NCI-H1417 treated with DMSO at 0.1 percent for 48 hours (cell line): ENCODE measurements at regions not wholly inside any gene's neighbourhood (a gene's known extent, or its start where the extent isn't known, plus 50 kb on each side); places are given as distances from the start of the nearest gene placed in this dataset.

Experiments
- DNase-seq: peaks from one replicate; lab custom pipeline; 2025; lab: John Stamatoyannopoulos, UW

- no peak for DNase-seq
Observed at GRCh38 chr9:106708475-106709146, 154.4 kb upstream of the ZNF462 start.

- DNase-seq = no peak
Observed at GRCh38 chr9:106712279-106712678, 150.7 kb upstream of the ZNF462 start.

GRCh38 chr9:106713206-106713605 is 149.8 kb upstream of the ZNF462 start:
- no peak for DNase-seq

GRCh38 chr9:106716820-106717219 is 146.1 kb upstream of the ZNF462 start:
- DNase-seq = no peak

- no peak for DNase-seq
Observed at GRCh38 chr9:106717686-106718085, 145.3 kb upstream of the ZNF462 start.

GRCh38 chr9:106718936-106719335 is 144.0 kb upstream of the ZNF462 start:
- no peak for DNase-seq

GRCh38 chr9:106722051-106722753 is 140.8 kb upstream of the ZNF462 start:
- no peak for DNase-seq

- no peak for DNase-seq
Observed at GRCh38 chr9:106723926-106724325, 139.0 kb upstream of the ZNF462 start.

- DNase-seq = no peak
Observed at GRCh38 chr9:106724566-106724965, 138.4 kb upstream of the ZNF462 start.

- DNase-seq = no peak
Observed at GRCh38 chr9:106726070-106726815, 136.7 kb upstream of the ZNF462 start.

- no peak for DNase-seq
Observed at GRCh38 chr9:106727969-106728368, 135.0 kb upstream of the ZNF462 start.

- DNase-seq = no peak
Observed at GRCh38 chr9:106728860-106729259, 134.1 kb upstream of the ZNF462 start.

GRCh38 chr9:106731910-106732309 is 131.1 kb upstream of the ZNF462 start:
- peak; percentile 99 for DNase-seq

- DNase-seq = no peak
Observed at GRCh38 chr9:106733828-106734380, 129.1 kb upstream of the ZNF462 start.

GRCh38 chr9:106737516-106737915 is 125.5 kb upstream of the ZNF462 start:
- no peak for DNase-seq

- DNase-seq = no peak
Observed at GRCh38 chr9:106738109-106738508, 124.9 kb upstream of the ZNF462 start.

- no peak for DNase-seq
Observed at GRCh38 chr9:106745457-106745856, 117.5 kb upstream of the ZNF462 start.

GRCh38 chr9:106745876-106746275 is 117.1 kb upstream of the ZNF462 start:
- DNase-seq = no peak

- DNase-seq = no peak
Observed at GRCh38 chr9:106751681-106752080, 111.3 kb upstream of the ZNF462 start.

- no peak for DNase-seq
Observed at GRCh38 chr9:106752581-106752980, 110.4 kb upstream of the ZNF462 start.

GRCh38 chr9:106753155-106753671 is 109.8 kb upstream of the ZNF462 start:
- no peak for DNase-seq

GRCh38 chr9:106755736-106756135 is 107.2 kb upstream of the ZNF462 start:
- no peak for DNase-seq
